ENCODE measurements at regions not wholly inside any gene's neighbourhood (a gene's known extent, or its start where the extent isn't known, plus 50 kb on each side); places are given as distances from the start of the nearest gene placed in this dataset.

- no peak for DNase-seq (ENCODE audit: low read depth, low spot score)
- Histone ChIP-seq H3K9me3 (ENCODE audit: low read depth, low read length) (no peaks in the 10 kb centered on the region), H3K4me3 (no peak overlapping the region), H3K36me3 (ENCODE audit: insufficient read depth, low read length) (no peaks in the 10 kb centered on the region), H3K9ac (ENCODE audit: insufficient read length) (no peak overlapping the region), H3K27ac (no peak overlapping the region)
- TF ChIP-seq POLR2AphosphoS5 (IDR thresholded peaks at IDR 0.05; ENCODE audit: borderline replicate concordance, low read depth, low read length) (no peak), EZH2 (IDR thresholded peaks at IDR 0.05) (no peak), FOXP2 (optimal IDR thresholded peaks at IDR 0.05; ENCODE audit: control extremely low read depth, extremely low read length, insufficient read depth) (no peak)
These were observed 223.5 kb downstream of the UBE2E3 start for GRCh38 chr2:181203916-181204315.

DNA sequence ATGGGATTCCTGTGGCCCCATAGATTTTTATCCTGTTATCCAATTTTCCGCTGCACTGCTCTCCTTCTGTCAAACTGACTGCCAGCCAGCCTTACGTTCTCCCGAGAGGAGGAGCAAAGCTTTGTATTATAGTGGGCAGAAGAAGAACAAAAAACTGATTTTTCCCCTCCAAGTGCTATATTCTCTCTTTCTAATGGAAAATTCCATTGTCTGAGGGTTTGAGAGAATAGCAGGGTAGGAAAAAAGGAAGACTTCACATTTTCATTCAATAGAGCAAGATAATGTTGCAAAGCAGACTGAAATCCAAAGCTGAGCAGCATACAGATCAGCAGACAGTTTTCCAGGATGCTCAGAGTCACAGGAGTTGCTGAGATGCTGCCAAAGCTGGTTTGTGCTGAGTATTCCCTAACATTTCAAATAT, 238.0 kb downstream of the UBE2E3 start:
- Histone ChIP-seq H3K4me3 (no peak overlapping the region), H3K9ac (ENCODE audit: insufficient read length) (no peak overlapping the region), H3K27ac (no peak overlapping the region), H3K9me3 (ENCODE audit: low read depth, low read length) (no peaks in the 10 kb centered on the region), H3K36me3 (ENCODE audit: insufficient read depth, low read length) (no peaks in the 10 kb centered on the region)
- TF ChIP-seq FOXP2 (optimal IDR thresholded peaks at IDR 0.05; ENCODE audit: control extremely low read depth, extremely low read length, insufficient read depth) (no peak), EZH2 (IDR thresholded peaks at IDR 0.05) (no peak), POLR2AphosphoS5 (IDR thresholded peaks at IDR 0.05; ENCODE audit: borderline replicate concordance, low read depth, low read length) (no peak)
- DNase-seq (ENCODE audit: low read depth, low spot score): no peak

GRCh38 chr2:181223234-181223633, 234.0 kb upstream of the ITGA4 start:
- DNase-seq (ENCODE audit: low read depth, low spot score): peak; percentile 22
- H3K27ac ChIP-seq: peak overlapping the region; percentile 21; the same call in 1 of the 2 replicates
- H3K36me3 ChIP-seq (ENCODE audit: insufficient read depth, low read length): no peaks in the 10 kb centered on the region
- H3K9me3 ChIP-seq (ENCODE audit: low read depth, low read length): no peaks in the 10 kb centered on the region
- TF ChIP-seq EZH2 (IDR thresholded peaks at IDR 0.05): no peak
- peak; percentile 28; the same call in 1 of the 2 replicates for TF ChIP-seq POLR2AphosphoS5 (IDR thresholded peaks at IDR 0.05; ENCODE audit: borderline replicate concordance, low read depth, low read length)
- H3K9ac ChIP-seq (ENCODE audit: insufficient read length): no peak overlapping the region
- 0 out of 2 replicates have a peak overlapping the region, but pooled peaks have one; percentile 26 for H3K4me3 ChIP-seq

GRCh38 chr2:181224866-181225265, 232.3 kb upstream of the ITGA4 start:
- no peak for TF ChIP-seq POLR2AphosphoS5 (IDR thresholded peaks at IDR 0.05; ENCODE audit: borderline replicate concordance, low read depth, low read length)
- TF ChIP-seq FOXP2 (optimal IDR thresholded peaks at IDR 0.05; ENCODE audit: control extremely low read depth, extremely low read length, insufficient read depth): no peak
- TF ChIP-seq EZH2 (IDR thresholded peaks at IDR 0.05): no peak
- no peak for DNase-seq (ENCODE audit: low read depth, low spot score)
- Histone ChIP-seq H3K9me3 (ENCODE audit: low read depth, low read length) (no peaks in the 10 kb centered on the region), H3K27ac (no peak overlapping the region), H3K9ac (ENCODE audit: insufficient read length) (no peak overlapping the region), H3K36me3 (ENCODE audit: insufficient read depth, low read length) (no peaks in the 10 kb centered on the region), H3K4me3 (no peak overlapping the region)

GRCh38 chr2:181228661-181229060, 228.5 kb upstream of the ITGA4 start:
- Histone ChIP-seq H3K9ac (ENCODE audit: insufficient read length) (no peak overlapping the region), H3K27ac (no peak overlapping the region), H3K36me3 (ENCODE audit: insufficient read depth, low read length) (no peaks in the 10 kb centered on the region), H3K9me3 (ENCODE audit: low read depth, low read length) (no peaks in the 10 kb centered on the region), H3K4me3 (no peak overlapping the region)
- no peak for DNase-seq (ENCODE audit: low read depth, low spot score)
- TF ChIP-seq EZH2 (IDR thresholded peaks at IDR 0.05): no peak
- TF ChIP-seq FOXP2 (optimal IDR thresholded peaks at IDR 0.05; ENCODE audit: control extremely low read depth, extremely low read length, insufficient read depth): no peak
- no peak for TF ChIP-seq POLR2AphosphoS5 (IDR thresholded peaks at IDR 0.05; ENCODE audit: borderline replicate concordance, low read depth, low read length)

DNA sequence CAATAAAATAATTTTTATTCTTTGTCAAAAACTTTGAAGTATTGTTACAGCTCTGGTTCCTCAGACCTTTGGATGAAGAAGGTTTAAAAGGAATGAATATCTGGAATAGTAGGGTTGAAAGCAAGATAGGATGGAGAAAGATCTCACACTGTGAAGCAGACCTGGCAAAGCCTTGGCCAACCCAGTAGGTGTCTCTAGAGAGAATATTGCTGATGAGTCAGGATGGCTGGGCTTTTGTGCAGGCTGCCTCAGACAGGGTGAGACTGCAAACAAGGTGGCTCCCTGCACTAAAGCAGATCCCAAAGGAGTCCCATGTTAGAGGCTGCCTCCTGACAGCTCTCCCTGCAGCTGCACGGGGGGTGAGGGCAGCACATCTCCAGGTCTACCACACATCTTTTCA, 226.0 kb upstream of the ITGA4 start:
- Histone ChIP-seq H3K36me3 (ENCODE audit: insufficient read depth, low read length) (no peaks in the 10 kb centered on the region), H3K4me3 (no peak overlapping the region), H3K27ac (no peak overlapping the region), H3K9ac (ENCODE audit: insufficient read length) (no peak overlapping the region), H3K9me3 (ENCODE audit: low read depth, low read length) (no peaks in the 10 kb centered on the region)
- no peak for TF ChIP-seq EZH2 (IDR thresholded peaks at IDR 0.05)
- no peak for TF ChIP-seq FOXP2 (optimal IDR thresholded peaks at IDR 0.05; ENCODE audit: control extremely low read depth, extremely low read length, insufficient read depth)
- DNase-seq (ENCODE audit: low read depth, low spot score): no peak

DNA sequence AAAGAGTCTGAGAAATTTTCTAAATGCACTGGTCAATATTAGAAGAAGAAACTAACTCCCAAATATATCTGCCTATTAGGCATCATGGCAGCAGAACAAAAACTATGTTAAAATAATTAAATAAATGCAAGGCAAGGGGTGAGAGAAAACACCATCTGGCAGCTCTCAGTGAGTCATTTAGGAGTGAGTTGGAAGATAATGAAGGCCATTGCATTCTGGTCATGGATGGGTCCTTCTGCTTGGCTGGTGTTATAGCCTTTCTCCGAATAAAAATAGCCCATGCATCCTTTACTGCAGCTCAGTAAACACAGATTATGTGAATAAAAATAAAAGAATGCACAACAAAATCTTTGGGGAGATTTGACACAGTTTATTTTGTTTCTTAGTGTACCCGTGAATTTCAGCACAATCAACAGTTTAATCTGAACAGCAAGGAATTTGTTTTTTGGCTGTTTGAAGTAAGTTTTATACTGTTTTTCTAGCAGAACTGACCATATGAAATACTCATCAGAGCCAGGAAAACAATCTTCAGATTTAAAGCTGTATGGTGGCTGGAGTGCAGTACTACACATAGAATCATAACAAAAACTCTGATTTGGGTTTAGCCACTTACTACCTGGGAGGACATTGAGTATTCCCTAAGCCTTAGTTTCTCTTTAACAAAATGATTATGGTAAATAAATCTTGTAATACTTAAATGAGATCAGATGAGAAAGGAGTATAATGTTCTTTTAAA, 225.1 kb upstream of the ITGA4 start:
- Histone ChIP-seq H3K9ac (ENCODE audit: insufficient read length) (no peak overlapping the region), H3K36me3 (ENCODE audit: insufficient read depth, low read length) (no peaks in the 10 kb centered on the region), H3K9me3 (ENCODE audit: low read depth, low read length) (no peaks in the 10 kb centered on the region), H3K4me3 (no peak overlapping the region), H3K27ac (no peak overlapping the region)
- no peak for DNase-seq (ENCODE audit: low read depth, low spot score)
- TF ChIP-seq EZH2 (IDR thresholded peaks at IDR 0.05): no peak
- TF ChIP-seq FOXP2 (optimal IDR thresholded peaks at IDR 0.05; ENCODE audit: control extremely low read depth, extremely low read length, insufficient read depth): no peak
- no peak for TF ChIP-seq POLR2AphosphoS5 (IDR thresholded peaks at IDR 0.05; ENCODE audit: borderline replicate concordance, low read depth, low read length)

GRCh38 chr2:181234487-181234891, 222.7 kb upstream of the ITGA4 start:
- TF ChIP-seq FOXP2 (optimal IDR thresholded peaks at IDR 0.05; ENCODE audit: control extremely low read depth, extremely low read length, insufficient read depth) (no peak), POLR2AphosphoS5 (IDR thresholded peaks at IDR 0.05; ENCODE audit: borderline replicate concordance, low read depth, low read length) (peak; percentile 53; the same call in 1 of the 2 replicates)
- no peak overlapping the region for H3K9ac ChIP-seq (ENCODE audit: insufficient read length)
- peak; percentile 67 for DNase-seq (ENCODE audit: low read depth, low spot score)

GRCh38 chr2:181235011-181235410, 222.2 kb upstream of the ITGA4 start:
- no peaks in the 10 kb centered on the region for H3K36me3 ChIP-seq (ENCODE audit: insufficient read depth, low read length)
- no peak overlapping the region for H3K9ac ChIP-seq (ENCODE audit: insufficient read length)
- DNase-seq (ENCODE audit: low read depth, low spot score): no peak
- H3K9me3 ChIP-seq (ENCODE audit: low read depth, low read length): no peaks in the 10 kb centered on the region
- TF ChIP-seq FOXP2 (optimal IDR thresholded peaks at IDR 0.05; ENCODE audit: control extremely low read depth, extremely low read length, insufficient read depth) (no peak), POLR2AphosphoS5 (IDR thresholded peaks at IDR 0.05; ENCODE audit: borderline replicate concordance, low read depth, low read length) (no peak), EZH2 (IDR thresholded peaks at IDR 0.05) (no peak)
- no peak overlapping the region for H3K27ac ChIP-seq
- no peak overlapping the region for H3K4me3 ChIP-seq

More at GRCh38 chr2:181234487-181234891, 222.7 kb upstream of the ITGA4 start:
- Histone ChIP-seq H3K9me3 (ENCODE audit: low read depth, low read length) (no peaks in the 10 kb centered on the region), H3K4me3 (peak overlapping the region; percentile 61), H3K36me3 (ENCODE audit: insufficient read depth, low read length) (no peaks in the 10 kb centered on the region), H3K27ac (peak overlapping the region; percentile 72)
